Inferior parietal cortex (tissue), 1 donor: ENCODE measurements at regions not wholly inside any gene's neighbourhood (a gene's known extent, or its start where the extent isn't known, plus 50 kb on each side); places are given as distances from the start of the nearest gene placed in this dataset.

Experiments used
- DNase-seq: peaks from one replicate; pipeline ENCODE4 v3.0.0-alpha.2; 2016; ENCODE audit errors: extremely low spot score

- DNase-seq, result no peak
Observed at GRCh38 chr3:124276539-124277143, 284.7 kb upstream of the ROPN1 start.

- peak; percentile 57 for DNase-seq
Observed at GRCh38 chr3:124277144-124277890, 285.4 kb upstream of the ROPN1 start.

- peak; percentile 63 for DNase-seq
Observed at GRCh38 chr3:124281453-124282316, 289.8 kb upstream of the ROPN1 start.

GRCh38 chr3:124282751-124283651, 291.1 kb upstream of the ROPN1 start:
- no peak for DNase-seq

GRCh38 chr3:124283652-124284023, 291.7 kb upstream of the ROPN1 start:
- no peak for DNase-seq

GRCh38 chr3:124288996-124289395, 297.1 kb upstream of the ROPN1 start:
- no peak for DNase-seq

- DNase-seq, result no peak
Observed at GRCh38 chr3:124291008-124291407, 299.1 kb upstream of the ROPN1 start.

- DNase-seq, result no peak
Observed at GRCh38 chr3:124292329-124292728, 300.4 kb upstream of the ROPN1 start.

- no peak for DNase-seq
Observed at GRCh38 chr3:124293584-124293983, 301.7 kb upstream of the ROPN1 start.

GRCh38 chr3:124295362-124295761, 303.4 kb upstream of the ROPN1 start:
- DNase-seq, result no peak

GRCh38 chr3:124296406-124296805, 304.5 kb upstream of the ROPN1 start:
- no peak for DNase-seq

GRCh38 chr3:124297062-124297980, 305.4 kb upstream of the ROPN1 start:
- DNase-seq, result no peak

- no peak for DNase-seq
Observed at GRCh38 chr3:124298301-124298700, 306.4 kb upstream of the ROPN1 start.

- DNase-seq, result no peak
Observed at GRCh38 chr3:124298951-124299350, 307.0 kb upstream of the ROPN1 start.

GRCh38 chr3:124299831-124300230, 307.9 kb upstream of the ROPN1 start:
- DNase-seq, result no peak

- no peak for DNase-seq
Observed at GRCh38 chr3:124300416-124300815, 308.5 kb upstream of the ROPN1 start.

GRCh38 chr3:124303305-124303910, 311.5 kb upstream of the ROPN1 start:
- no peak for DNase-seq

GRCh38 chr3:124306665-124307064, 314.7 kb upstream of the ROPN1 start:
- no peak for DNase-seq

- DNase-seq, result no peak
Observed at GRCh38 chr3:124313621-124314020, 321.7 kb upstream of the ROPN1 start.
